Epithelial cell of esophagus (primary cell): ENCODE measurements at regions not wholly inside any gene's neighbourhood (a gene's known extent, or its start where the extent isn't known, plus 50 kb on each side); places are given as distances from the start of the nearest gene placed in this dataset.

Source experiments
- DNase-seq: peaks from one replicate; pipeline ENCODE4 v3.0.0; 2010; ENCODE audit warnings: low read depth
- H3K4me3 ChIP-seq: 2 replicates; pipeline ENCODE4 v1.5.1; 2011; ENCODE audit warnings: mild to moderate bottlenecking, low read length, control low read depth
- CTCF ChIP-seq: IDR thresholded peaks from 2 replicates; pipeline ENCODE4 v1.5.1; 2011; ENCODE audit warnings: low read depth, mild to moderate bottlenecking, low read length, control low read depth, inconsistent platforms; ENCODE audit not compliant: insufficient read depth; ENCODE audit errors: missing control alignments

- peak; percentile 47 for DNase-seq
- no peak overlapping the region for H3K4me3 ChIP-seq
- no peak for TF ChIP-seq CTCF
Observed at GRCh38 chr9:126750941-126751725, 53.7 kb upstream of the ZBTB43 start.

- H3K4me3 ChIP-seq, result no peak overlapping the region
- DNase-seq, result peak; percentile 66
- no peak for TF ChIP-seq CTCF
Observed at GRCh38 chr9:126752376-126752775, 52.5 kb upstream of the ZBTB43 start.

DNA sequence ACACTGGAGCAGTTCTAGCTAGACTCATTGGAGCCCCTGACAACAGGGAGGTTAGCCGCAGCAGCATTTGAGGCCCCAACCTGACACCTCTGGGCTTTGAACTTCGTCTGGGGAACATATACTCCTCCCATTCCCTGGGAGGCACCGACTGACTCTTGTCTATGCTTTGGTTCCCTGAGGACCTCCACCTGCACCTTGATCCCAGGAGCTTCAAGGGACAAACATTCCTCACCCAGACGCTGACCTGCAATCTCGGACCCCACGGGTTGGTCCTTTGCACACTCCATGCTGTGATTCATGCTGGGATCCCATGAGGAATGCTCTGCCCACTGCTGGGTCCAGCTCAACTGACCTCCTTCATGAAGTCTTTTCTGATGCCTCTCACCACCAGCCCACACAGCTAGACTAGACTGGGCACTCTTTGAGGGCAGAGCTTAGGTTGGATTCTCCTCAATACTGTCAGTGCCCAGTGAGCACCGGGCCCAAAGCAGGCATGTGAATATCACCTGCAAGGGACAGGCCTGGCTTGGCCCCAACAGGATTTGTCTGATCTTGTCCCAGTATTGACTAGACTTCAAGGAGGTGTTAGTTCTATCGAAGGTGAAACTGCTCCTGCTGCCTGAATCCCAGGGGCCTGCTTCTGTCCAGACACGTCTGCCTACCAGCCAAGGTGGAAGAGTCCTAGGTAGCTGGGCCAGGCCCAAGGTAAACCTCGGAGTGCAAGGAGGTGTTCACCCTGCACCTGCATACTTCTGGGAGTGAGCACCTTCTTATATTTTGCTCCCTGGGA lies 51.8 kb upstream of the ZBTB43 start:
- no peak overlapping the region for H3K4me3 ChIP-seq
- TF ChIP-seq CTCF, result no peak
- peak; percentile 94 for DNase-seq

DNA sequence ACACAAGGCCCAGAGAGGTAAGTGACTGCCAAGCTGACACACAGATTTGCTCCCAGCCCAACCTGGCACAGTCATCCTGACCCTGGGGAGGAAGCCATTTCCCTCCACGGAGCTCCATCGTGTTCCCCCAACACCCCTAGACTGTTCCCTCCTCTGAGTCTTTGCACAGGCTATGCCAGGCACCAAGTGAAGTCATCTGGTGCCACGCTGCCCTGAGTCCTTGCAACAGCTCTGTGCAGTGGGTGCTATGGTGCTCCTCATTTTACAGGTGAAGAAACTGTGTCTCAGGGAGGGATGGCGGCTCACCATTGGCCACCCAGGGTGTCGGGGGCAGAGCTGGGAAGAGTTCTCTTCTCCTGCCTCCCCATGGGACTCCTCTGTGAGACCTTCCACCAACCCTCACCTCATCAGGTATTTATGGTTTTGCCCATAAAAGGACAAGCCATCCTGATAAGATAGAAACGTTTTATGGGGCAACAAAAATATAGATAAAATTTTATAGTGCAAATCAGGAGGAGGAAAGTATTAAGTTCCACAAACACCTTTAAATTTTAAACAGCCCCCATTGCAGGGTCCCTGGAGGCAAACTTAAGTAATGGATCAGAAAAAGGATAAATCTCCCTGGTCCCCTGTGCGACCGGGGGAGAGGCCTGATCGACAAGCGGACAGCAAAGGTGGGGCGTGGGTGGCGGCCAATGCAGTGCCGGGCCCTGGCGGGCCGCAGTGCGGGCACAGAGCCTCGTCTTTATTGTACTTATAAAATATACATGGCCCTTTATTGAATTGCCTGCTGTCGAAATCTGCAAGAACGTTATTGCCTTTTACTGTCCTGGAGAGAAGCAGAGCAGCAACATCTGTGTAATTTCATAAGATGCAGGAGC lies 50.2 kb upstream of the ZBTB43 start:
- no peak for DNase-seq
- no peak overlapping the region for H3K4me3 ChIP-seq
- no peak for TF ChIP-seq CTCF
